ENCODE measurements at regions not wholly inside any gene's neighbourhood (a gene's known extent, or its start where the extent isn't known, plus 50 kb on each side); places are given as distances from the start of the nearest gene placed in this dataset.

DNA sequence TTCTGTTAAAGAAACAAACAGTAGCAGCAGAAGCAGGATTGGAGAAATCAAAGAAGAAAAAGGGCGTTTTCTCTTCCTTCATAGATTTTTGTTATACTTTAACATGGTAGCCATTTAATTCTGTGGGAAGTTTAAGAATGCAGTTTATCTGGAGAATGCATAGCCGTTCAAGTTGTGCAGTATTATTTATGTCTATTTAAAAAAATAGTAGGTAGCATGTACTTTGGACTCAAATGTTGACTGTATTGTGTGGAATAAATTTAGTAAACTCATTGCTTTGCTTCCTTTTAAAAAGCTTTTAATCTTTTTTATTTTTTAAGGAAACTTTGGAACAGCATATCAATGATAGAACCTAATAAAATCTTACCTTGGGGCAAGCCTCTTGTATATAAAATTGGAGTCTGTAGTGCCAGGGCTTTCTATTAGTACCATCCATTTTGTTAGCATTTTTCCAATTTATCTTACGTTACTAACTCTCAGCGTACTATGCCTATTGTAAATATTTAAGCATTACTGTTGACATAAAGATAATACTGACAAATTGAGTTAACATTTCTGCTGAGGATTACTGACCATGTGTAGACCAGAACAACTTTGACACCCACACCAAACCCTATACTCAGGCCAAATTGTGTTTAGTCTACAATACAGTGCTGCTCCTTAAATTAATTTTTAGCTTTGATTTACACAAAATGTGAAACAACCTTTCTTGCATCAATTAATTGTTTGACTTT is 291.1 kb downstream of the NNT start:
- TF ChIP-seq, protein P1, sequence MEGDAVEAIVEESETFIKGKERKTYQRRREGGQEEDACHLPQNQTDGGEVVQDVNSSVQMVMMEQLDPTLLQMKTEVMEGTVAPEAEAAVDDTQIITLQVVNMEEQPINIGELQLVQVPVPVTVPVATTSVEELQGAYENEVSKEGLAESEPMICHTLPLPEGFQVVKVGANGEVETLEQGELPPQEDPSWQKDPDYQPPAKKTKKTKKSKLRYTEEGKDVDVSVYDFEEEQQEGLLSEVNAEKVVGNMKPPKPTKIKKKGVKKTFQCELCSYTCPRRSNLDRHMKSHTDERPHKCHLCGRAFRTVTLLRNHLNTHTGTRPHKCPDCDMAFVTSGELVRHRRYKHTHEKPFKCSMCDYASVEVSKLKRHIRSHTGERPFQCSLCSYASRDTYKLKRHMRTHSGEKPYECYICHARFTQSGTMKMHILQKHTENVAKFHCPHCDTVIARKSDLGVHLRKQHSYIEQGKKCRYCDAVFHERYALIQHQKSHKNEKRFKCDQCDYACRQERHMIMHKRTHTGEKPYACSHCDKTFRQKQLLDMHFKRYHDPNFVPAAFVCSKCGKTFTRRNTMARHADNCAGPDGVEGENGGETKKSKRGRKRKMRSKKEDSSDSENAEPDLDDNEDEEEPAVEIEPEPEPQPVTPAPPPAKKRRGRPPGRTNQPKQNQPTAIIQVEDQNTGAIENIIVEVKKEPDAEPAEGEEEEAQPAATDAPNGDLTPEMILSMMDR (IDR thresholded peaks at IDR 0.05) = no peak
- TF ChIP-seq POLR2A (IDR thresholded peaks at IDR 0.05) = no peak

DNA sequence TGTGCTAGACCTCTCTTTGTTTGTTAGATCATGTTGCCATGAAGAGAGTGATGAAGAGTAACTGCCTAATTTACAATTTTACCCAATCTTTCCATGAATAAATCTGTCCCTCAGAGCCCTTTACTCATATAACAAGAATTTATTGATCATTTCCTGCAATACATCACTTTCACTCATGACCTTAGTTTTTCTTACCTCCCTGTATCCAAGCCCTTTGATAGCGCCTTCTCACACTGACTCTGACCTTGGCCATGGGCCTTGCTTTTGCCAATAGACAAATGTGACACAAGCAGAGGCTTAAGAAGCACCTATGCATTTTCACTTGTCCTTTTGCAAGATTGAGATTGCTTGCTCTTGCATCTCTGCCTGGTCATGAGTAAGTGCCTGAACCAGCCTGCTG is 288.1 kb downstream of the NNT start:
- no peak for TF ChIP-seq POLR2A (IDR thresholded peaks at IDR 0.05)
- TF ChIP-seq, protein P1 (IDR thresholded peaks at IDR 0.05) = no peak

More for the DNA sequence above, 291.1 kb downstream of the NNT start:
- Histone ChIP-seq H3K27ac (no peak overlapping the region), H3K4me3 (no peak overlapping the region), H3K4me1 (no peaks in the 10 kb centered on the region), H3K36me3 (no peaks in the 10 kb centered on the region), H3K27me3 (no peaks in the 10 kb centered on the region), H3K9me3 (no peaks in the 10 kb centered on the region)
- no peak for DNase-seq

DNA sequence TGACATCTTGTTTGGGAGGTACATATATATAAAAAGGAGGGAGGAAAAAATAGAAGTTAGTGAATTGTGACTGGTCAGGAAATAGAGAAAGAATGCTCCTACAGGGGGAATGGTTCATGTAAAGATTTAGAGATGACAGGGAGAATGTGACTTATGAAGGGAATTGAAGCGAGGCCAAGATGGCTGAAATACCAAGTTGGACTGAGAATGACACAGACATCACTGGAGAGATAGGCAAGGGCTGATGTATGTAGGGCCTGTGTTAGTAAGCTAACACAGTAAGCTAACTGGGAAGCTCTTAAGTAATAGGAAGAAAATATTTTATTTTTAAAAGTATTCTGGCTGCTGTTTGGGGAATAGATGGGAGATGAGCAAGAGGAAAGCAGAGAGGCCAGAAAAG is 286.3 kb downstream of the NNT start:
- TF ChIP-seq, protein P1 (IDR thresholded peaks at IDR 0.05) = no peak
- TF ChIP-seq POLR2A (IDR thresholded peaks at IDR 0.05) = no peak
- DNase-seq = no peak

More for the DNA sequence above, 288.1 kb downstream of the NNT start:
- Histone ChIP-seq H3K9me3 (no peaks in the 10 kb centered on the region), H3K27me3 (no peaks in the 10 kb centered on the region), H3K4me3 (no peak overlapping the region), H3K27ac (no peak overlapping the region), H3K36me3 (no peaks in the 10 kb centered on the region), H3K4me1 (no peaks in the 10 kb centered on the region)
- no peak for DNase-seq

DNA sequence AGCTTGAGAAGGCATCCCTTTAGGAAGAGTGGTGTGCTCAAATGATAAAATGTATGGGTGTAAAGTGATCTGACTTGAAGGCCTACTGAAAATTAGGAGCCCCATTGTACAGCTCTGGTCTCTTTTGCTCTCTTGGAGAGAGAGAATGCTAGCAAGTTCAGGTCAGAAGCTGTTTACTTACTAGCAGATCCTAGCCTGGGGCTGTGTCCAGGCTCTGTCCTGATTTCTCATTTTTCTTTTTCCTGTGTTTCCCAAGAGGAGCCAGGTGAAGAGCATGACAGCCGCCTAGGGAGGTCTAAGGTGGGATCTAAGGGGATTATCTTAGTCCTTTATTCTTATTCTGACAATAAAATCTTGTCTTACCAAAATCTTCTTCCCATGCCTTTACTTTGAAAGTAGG is 272.8 kb downstream of the NNT start:
- Histone ChIP-seq H3K4me1 (no peaks in the 10 kb centered on the region), H3K27ac (no peak overlapping the region), H3K36me3 (no peaks in the 10 kb centered on the region), H3K4me3 (no peak overlapping the region), H3K9me3 (no peaks in the 10 kb centered on the region), H3K27me3 (no peaks in the 10 kb centered on the region)
- no peak for DNase-seq
- TF ChIP-seq, protein P1 (IDR thresholded peaks at IDR 0.05) = no peak
- TF ChIP-seq POLR2A (IDR thresholded peaks at IDR 0.05) = no peak

More for the DNA sequence above, 286.3 kb downstream of the NNT start:
- Histone ChIP-seq H3K27ac (no peak overlapping the region), H3K36me3 (no peaks in the 10 kb centered on the region), H3K27me3 (no peaks in the 10 kb centered on the region), H3K4me3 (no peak overlapping the region), H3K9me3 (no peaks in the 10 kb centered on the region), H3K4me1 (no peaks in the 10 kb centered on the region)

DNA sequence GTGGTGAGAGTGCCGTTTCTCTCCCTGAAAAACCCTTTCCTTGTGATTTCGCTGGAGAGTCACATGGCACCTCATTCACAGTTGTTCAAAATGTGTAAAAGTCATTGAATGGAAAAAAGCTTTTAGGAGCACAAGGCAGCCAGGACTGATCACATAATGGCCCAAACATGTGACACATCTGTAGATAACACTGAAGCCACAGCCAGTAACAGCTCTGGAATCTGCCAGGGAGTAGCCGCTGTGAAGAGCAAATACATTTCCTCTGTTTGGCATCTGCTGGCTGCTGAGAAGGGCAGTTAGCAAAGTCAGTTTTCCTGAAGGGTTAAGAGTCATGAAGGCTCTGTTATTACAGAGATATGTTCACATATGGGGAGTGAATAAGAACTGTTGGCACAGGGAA is 271.8 kb downstream of the NNT start:
- no peak overlapping the region for H3K27ac ChIP-seq
- no peaks in the 10 kb centered on the region for H3K4me1 ChIP-seq
- no peak overlapping the region for H3K4me3 ChIP-seq
- no peak for TF ChIP-seq POLR2A (IDR thresholded peaks at IDR 0.05)
- TF ChIP-seq, protein P1 (IDR thresholded peaks at IDR 0.05) = no peak
- H3K27me3 ChIP-seq = no peaks in the 10 kb centered on the region
- DNase-seq = no peak
- no peaks in the 10 kb centered on the region for H3K36me3 ChIP-seq
- H3K9me3 ChIP-seq = no peaks in the 10 kb centered on the region

All from Peyer's patch (tissue), 4 donors.